ENCODE measurements at regions not wholly inside any gene's neighbourhood (a gene's known extent, or its start where the extent isn't known, plus 50 kb on each side); places are given as distances from the start of the nearest gene placed in this dataset.

- TF ChIP-seq ZNF551 (CRISPR knock-in tag; IDR thresholded peaks at IDR 0.05) (no peak), HCFC1 (IDR thresholded peaks at IDR 0.05; ENCODE audit: low read depth, low read length) (no peak), RFX7 (CRISPR knock-in tag; IDR thresholded peaks at IDR 0.05) (no peak)
Measured at GRCh38 chr7:85972504-85973141, 671.1 kb upstream of the GRM3 start (continued).

DNA sequence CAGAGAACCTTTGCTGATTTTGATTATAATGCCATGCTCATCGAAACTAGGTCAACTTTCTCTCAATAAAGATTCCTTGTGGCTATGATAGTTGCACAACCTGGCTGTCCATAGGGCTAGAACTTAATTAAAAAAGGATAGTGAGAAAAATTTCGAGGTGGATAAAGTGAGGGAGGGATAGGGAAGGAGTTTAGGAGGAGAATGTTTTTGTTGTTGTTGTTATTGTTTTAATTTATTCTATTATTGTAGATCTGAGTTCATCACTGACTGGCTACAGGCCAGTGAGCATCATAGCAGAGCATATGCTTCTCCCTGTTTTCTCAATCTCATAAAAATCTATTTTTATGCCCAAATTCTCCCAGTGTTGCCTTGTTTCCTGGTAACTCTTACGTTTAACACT, 688.7 kb upstream of the GRM3 start:
- no peak for FAIRE-seq

More for the DNA sequence above, 688.7 kb upstream of the GRM3 start:
- Histone ChIP-seq H3K27me3 (ENCODE audit: control insufficient read depth in 2 of 2, insufficient read depth in 2 of 2, low read length in 2 of 2) (no peaks in the 10 kb centered on the region), H3K36me3 (ENCODE audit: control insufficient read depth, insufficient read depth, low read length) (no peaks in the 10 kb centered on the region), H2AFZ (ENCODE audit: low read depth, low read length) (no peak overlapping the region), H3K9ac (ENCODE audit: insufficient read depth in 1 of 2, low read depth in 2 of 2, low read length in 2 of 2) (no peak overlapping the region), H3K79me2 (ENCODE audit: control insufficient read depth, insufficient read depth, low read length) (no peaks in the 10 kb centered on the region), H3K4me3 (no peak overlapping the region), H3K27ac (ENCODE audit: extremely low read depth, low read depth, low read length) (no peak overlapping the region), H3K4me2 (ENCODE audit: insufficient read depth, low read length) (no peak overlapping the region), H4K20me1 (replicated peaks; ENCODE audit: control insufficient read depth, insufficient read depth, low read length) (no peaks in the 10 kb centered on the region), H3K9me3 (replicated peaks; ENCODE audit: control insufficient read depth, insufficient read depth, low read depth, low read length) (no peaks in the 10 kb centered on the region), H3K9me1 (ENCODE audit: control insufficient read depth, insufficient read depth, low read length) (no peaks in the 10 kb centered on the region), H3K4me1 (replicated peaks in 1 of 2; ENCODE audit: control insufficient read depth in 2 of 2, insufficient read depth in 2 of 2, low read length in 2 of 2) (no peaks in the 10 kb centered on the region)
- in situ Hi-C loops (cut with MboI), result no loop called here
- no TSS peak for BruUV-seq (replicated peaks)
- DNase-seq (ENCODE audit: extremely low read depth in 1 of 4, low spot score in 3 of 4), result no peak
- intact Hi-C loops (cut with micrococcal nuclease), result no loop called here
- no peak for ATAC-seq
- TF ChIP-seq, protein P1, sequence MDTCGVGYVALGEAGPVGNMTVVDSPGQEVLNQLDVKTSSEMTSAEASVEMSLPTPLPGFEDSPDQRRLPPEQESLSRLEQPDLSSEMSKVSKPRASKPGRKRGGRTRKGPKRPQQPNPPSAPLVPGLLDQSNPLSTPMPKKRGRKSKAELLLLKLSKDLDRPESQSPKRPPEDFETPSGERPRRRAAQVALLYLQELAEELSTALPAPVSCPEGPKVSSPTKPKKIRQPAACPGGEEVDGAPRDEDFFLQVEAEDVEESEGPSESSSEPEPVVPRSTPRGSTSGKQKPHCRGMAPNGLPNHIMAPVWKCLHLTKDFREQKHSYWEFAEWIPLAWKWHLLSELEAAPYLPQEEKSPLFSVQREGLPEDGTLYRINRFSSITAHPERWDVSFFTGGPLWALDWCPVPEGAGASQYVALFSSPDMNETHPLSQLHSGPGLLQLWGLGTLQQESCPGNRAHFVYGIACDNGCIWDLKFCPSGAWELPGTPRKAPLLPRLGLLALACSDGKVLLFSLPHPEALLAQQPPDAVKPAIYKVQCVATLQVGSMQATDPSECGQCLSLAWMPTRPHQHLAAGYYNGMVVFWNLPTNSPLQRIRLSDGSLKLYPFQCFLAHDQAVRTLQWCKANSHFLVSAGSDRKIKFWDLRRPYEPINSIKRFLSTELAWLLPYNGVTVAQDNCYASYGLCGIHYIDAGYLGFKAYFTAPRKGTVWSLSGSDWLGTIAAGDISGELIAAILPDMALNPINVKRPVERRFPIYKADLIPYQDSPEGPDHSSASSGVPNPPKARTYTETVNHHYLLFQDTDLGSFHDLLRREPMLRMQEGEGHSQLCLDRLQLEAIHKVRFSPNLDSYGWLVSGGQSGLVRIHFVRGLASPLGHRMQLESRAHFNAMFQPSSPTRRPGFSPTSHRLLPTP (IDR thresholded peaks at IDR 0.05; ENCODE audit: borderline replicate concordance, extremely low read depth, insufficient read length), result no peak
- TF ChIP-seq KDM5B (IDR thresholded peaks at IDR 0.05; ENCODE audit: insufficient replicate concordance, low read depth, low read length), result no peak
- TF ChIP-seq ZFPM2 (CRISPR knock-in tag; IDR thresholded peaks at IDR 0.05), result no peak
- CTCF ChIA-PET (ENCODE audit: low intra/inter-chr PET ratio), result no interaction called here
- POLR2A ChIA-PET, result no interaction called here
- 0% methylated on average over 3 of the region's 3 CpGs for WGBS (ENCODE audit: insufficient coverage, low coverage, missing lambda C conversion rate)

Data from K562 (cell line).